ENCODE measurements at regions not wholly inside any gene's neighbourhood (a gene's known extent, or its start where the extent isn't known, plus 50 kb on each side); places are given as distances from the start of the nearest gene placed in this dataset.
A peak's percentile ranks its signal among the peaks of the same experiment; 100 is the strongest.

DNA sequence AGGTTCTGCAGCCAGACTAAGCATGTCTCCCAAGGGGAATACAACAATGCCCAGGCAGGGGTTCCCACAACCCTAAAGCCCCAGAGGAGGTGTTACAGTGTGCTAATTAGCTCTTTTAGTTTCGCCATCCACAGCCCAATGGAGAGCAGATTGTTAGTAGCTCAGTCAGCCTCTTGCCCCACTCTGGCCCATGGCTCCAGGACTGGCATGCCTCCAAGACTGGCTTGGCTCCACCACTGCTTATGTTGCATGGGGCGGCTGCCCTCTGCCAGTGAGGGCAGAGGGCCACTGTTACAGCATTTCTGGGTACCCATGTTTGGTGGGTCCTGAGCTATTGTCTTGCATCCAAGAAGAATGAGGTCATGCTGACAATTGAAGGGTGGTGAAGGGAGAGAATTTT, 231.1 kb upstream of the MDFIC2 start:
- H3K4me1 ChIP-seq (ENCODE audit: low read depth, poor library complexity, severe bottlenecking): no peaks in the 10 kb centered on the region

DNA sequence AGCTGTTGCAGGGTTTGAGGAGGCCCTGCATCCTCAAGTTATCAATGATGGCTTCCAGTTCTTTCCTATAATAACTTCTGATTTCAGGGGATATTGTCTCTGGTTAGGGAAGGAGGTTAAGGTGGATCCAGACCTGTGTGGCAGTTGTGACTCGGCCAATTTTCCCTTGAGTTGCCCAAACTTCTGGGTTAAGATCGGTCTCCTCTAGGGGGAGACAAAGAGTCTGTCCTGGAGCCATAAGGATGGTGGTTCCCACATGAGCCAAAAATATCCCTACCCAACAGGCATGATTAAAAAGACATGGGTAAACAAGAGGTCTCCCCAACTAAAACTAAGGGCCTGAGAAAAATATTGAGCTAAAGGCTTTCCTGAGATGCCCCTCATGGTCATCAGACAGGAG, 227.5 kb upstream of the MDFIC2 start:
- Histone ChIP-seq H3K27me3 (ENCODE audit: insufficient read depth, low read depth) (no peaks in the 10 kb centered on the region), H2AFZ (ENCODE audit: low read depth) (no peak overlapping the region), H3K79me2 (ENCODE audit: insufficient read depth, low read depth) (no peaks in the 10 kb centered on the region), H4K20me1 (ENCODE audit: insufficient read depth) (no peaks in the 10 kb centered on the region), H3K4me1 (ENCODE audit: low read depth, poor library complexity, severe bottlenecking) (no peaks in the 10 kb centered on the region), H3K4me2 (no peak overlapping the region), H3K4me3 (IDR thresholded peaks at IDR 0.05; ENCODE audit: insufficient read depth, low read depth, low read length) (no peak overlapping the region), H3K9ac (no peak overlapping the region), H3K27ac (no peak overlapping the region), H3K36me3 (ENCODE audit: insufficient read depth) (no peaks in the 10 kb centered on the region)
- TF ChIP-seq, protein P1, sequence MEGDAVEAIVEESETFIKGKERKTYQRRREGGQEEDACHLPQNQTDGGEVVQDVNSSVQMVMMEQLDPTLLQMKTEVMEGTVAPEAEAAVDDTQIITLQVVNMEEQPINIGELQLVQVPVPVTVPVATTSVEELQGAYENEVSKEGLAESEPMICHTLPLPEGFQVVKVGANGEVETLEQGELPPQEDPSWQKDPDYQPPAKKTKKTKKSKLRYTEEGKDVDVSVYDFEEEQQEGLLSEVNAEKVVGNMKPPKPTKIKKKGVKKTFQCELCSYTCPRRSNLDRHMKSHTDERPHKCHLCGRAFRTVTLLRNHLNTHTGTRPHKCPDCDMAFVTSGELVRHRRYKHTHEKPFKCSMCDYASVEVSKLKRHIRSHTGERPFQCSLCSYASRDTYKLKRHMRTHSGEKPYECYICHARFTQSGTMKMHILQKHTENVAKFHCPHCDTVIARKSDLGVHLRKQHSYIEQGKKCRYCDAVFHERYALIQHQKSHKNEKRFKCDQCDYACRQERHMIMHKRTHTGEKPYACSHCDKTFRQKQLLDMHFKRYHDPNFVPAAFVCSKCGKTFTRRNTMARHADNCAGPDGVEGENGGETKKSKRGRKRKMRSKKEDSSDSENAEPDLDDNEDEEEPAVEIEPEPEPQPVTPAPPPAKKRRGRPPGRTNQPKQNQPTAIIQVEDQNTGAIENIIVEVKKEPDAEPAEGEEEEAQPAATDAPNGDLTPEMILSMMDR (conservative IDR thresholded peaks at IDR 0.05; ENCODE audit: low read depth, low read length): peak; percentile 40

More for the DNA sequence above, 231.1 kb upstream of the MDFIC2 start:
- Histone ChIP-seq H3K4me2 (no peak overlapping the region), H3K4me3 (IDR thresholded peaks at IDR 0.05; ENCODE audit: insufficient read depth, low read depth, low read length) (no peak overlapping the region), H3K9ac (no peak overlapping the region), H3K27me3 (ENCODE audit: insufficient read depth, low read depth) (no peaks in the 10 kb centered on the region), H3K79me2 (ENCODE audit: insufficient read depth, low read depth) (no peaks in the 10 kb centered on the region), H4K20me1 (ENCODE audit: insufficient read depth) (no peaks in the 10 kb centered on the region), H2AFZ (ENCODE audit: low read depth) (no peak overlapping the region), H3K36me3 (ENCODE audit: insufficient read depth) (no peaks in the 10 kb centered on the region), H3K27ac (no peak overlapping the region)
- TF ChIP-seq, protein P1 (conservative IDR thresholded peaks at IDR 0.05; ENCODE audit: low read depth, low read length): no peak

DNA sequence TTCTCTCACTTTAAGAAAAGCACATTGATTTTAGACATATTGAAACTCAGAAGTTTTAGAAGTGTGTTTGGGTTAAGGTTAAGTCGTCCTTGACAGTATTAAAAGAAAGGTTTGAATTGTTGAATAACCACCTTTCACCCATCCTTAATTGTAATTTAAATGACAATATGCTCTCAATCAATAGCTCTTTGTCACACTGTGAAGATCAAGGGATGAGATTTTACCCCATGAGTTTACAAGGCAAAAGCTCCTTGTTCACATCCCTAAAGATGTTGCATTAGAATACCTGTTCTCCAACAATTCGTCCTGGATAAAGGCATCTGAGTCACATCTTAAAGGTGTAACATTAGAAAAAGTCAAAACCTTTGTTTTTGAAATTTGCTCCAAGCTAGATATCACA, 220.4 kb upstream of the MDFIC2 start:
- no peaks in the 10 kb centered on the region for H4K20me1 ChIP-seq (ENCODE audit: insufficient read depth)
- no peaks in the 10 kb centered on the region for H3K36me3 ChIP-seq (ENCODE audit: insufficient read depth)
- TF ChIP-seq, protein P1 (conservative IDR thresholded peaks at IDR 0.05; ENCODE audit: low read depth, low read length): no peak
- no peaks in the 10 kb centered on the region for H3K27me3 ChIP-seq (ENCODE audit: insufficient read depth, low read depth)
- no peak overlapping the region for H3K4me3 ChIP-seq (IDR thresholded peaks at IDR 0.05; ENCODE audit: insufficient read depth, low read depth, low read length)
- no peaks in the 10 kb centered on the region for H3K4me1 ChIP-seq (ENCODE audit: low read depth, poor library complexity, severe bottlenecking)
- H2AFZ ChIP-seq (ENCODE audit: low read depth): no peak overlapping the region
- H3K79me2 ChIP-seq (ENCODE audit: insufficient read depth, low read depth): no peaks in the 10 kb centered on the region
- H3K4me2 ChIP-seq: no peak overlapping the region
- H3K9ac ChIP-seq: no peak overlapping the region
- H3K27ac ChIP-seq: no peak overlapping the region

DNA sequence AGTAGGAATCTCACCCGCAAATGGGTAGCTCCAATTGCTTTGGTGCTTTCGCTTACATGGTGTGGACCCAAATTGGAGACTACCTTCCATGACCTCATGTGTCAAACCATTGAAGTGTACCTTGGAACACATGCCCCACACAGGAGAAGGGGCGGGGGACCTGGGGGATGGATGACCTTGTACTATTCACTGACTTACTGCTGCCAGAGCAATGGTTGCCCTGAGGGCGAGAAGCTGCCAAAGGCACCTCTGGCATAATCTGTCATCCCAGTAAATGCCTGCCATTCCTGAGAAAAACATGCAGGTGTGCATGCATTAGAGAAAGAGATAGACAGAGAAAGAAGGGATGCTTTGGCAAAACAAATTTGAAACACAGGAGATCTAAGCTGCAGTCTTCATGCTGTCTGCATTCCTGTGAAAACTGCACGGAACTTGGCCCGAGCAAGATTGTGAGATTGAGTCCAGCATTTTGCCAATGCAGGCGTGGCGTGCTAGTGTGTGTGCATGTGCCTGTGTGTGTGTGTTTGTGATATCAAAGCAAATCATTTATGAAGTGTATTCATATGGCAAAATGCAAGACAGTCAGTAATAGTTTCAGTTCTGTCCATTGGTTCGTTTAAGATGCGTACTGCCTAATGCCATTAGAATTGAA, 219.5 kb upstream of the MDFIC2 start:
- Histone ChIP-seq H3K4me1 (ENCODE audit: low read depth, poor library complexity, severe bottlenecking) (no peaks in the 10 kb centered on the region), H3K27me3 (ENCODE audit: insufficient read depth, low read depth) (no peaks in the 10 kb centered on the region)
- TF ChIP-seq, protein P1 (conservative IDR thresholded peaks at IDR 0.05; ENCODE audit: low read depth, low read length): no peak

More for the DNA sequence above, 219.5 kb upstream of the MDFIC2 start:
- no peak overlapping the region for H2AFZ ChIP-seq (ENCODE audit: low read depth)
- H3K27ac ChIP-seq: no peak overlapping the region
- no peak overlapping the region for H3K9ac ChIP-seq
- no peaks in the 10 kb centered on the region for H3K36me3 ChIP-seq (ENCODE audit: insufficient read depth)
- H3K79me2 ChIP-seq (ENCODE audit: insufficient read depth, low read depth): no peaks in the 10 kb centered on the region
- no peak overlapping the region for H3K4me3 ChIP-seq (IDR thresholded peaks at IDR 0.05; ENCODE audit: insufficient read depth, low read depth, low read length)
- no peaks in the 10 kb centered on the region for H4K20me1 ChIP-seq (ENCODE audit: insufficient read depth)
- no peak overlapping the region for H3K4me2 ChIP-seq
